ENCODE measurements at regions not wholly inside any gene's neighbourhood (a gene's known extent, or its start where the extent isn't known, plus 50 kb on each side); places are given as distances from the start of the nearest gene placed in this dataset.

GRCh38 chr12:124684971-124685688, 117.7 kb upstream of the NCOR2 start:
- POLR2A ChIA-PET = no interaction called here
- Mint-ChIP-seq H3K9me3 (peaks cover 4% of the 10 kb centered on the region; the same call in 1 of the 2 replicates), H3K27ac (no peak overlapping the region), H3K36me3 (no peaks in the 10 kb centered on the region), H3K4me3 (no peak overlapping the region), H3K27me3 (ENCODE audit: low read depth) (no peaks in the 10 kb centered on the region), H3K4me1 (peaks cover 52% of the 10 kb centered on the region)
- DNase-seq (ENCODE audit: low spot score) (no peak), ATAC-seq (no peak)
- CTCF ChIA-PET = interaction anchor here (1.0 to 1.7 kb wide), 3 partner anchors 10 to 51 kb away, joined by 3 to 5 read pairs (median 3); no protein-coding TSS in a partner anchor
- TF ChIP-seq ERG (CRISPR knock-in tag; IDR thresholded peaks at IDR 0.05) (no peak), GABPB1 (CRISPR knock-in tag; IDR thresholded peaks at IDR 0.05) (no peak), ATF6 (CRISPR knock-in tag; IDR thresholded peaks at IDR 0.05) (no peak), E2F1 (CRISPR knock-in tag; IDR thresholded peaks at IDR 0.05) (no peak), ZNF121 (CRISPR knock-in tag; IDR thresholded peaks at IDR 0.05) (no peak), NFYB (CRISPR knock-in tag; conservative IDR thresholded peaks at IDR 0.05; ENCODE audit: low read depth) (no peak), ATF1 (CRISPR knock-in tag; IDR thresholded peaks at IDR 0.05) (no peak), ARID4B (CRISPR knock-in tag; IDR thresholded peaks at IDR 0.05; ENCODE audit: borderline replicate concordance) (no peak), CDX4 (CRISPR knock-in tag; IDR thresholded peaks at IDR 0.05; ENCODE audit: borderline replicate concordance) (no peak), AR (CRISPR knock-in tag; IDR thresholded peaks at IDR 0.05) (no peak), ZNF416 (CRISPR knock-in tag; IDR thresholded peaks at IDR 0.05) (no peak), PREB (CRISPR knock-in tag; IDR thresholded peaks at IDR 0.05; ENCODE audit: borderline replicate concordance) (no peak), GRHL2 (CRISPR knock-in tag; IDR thresholded peaks at IDR 0.05; ENCODE audit: insufficient replicate concordance, severe bottlenecking) (no peak), OVOL2 (CRISPR knock-in tag; IDR thresholded peaks at IDR 0.05; ENCODE audit: borderline replicate concordance) (no peak), JUN (CRISPR knock-in tag; IDR thresholded peaks at IDR 0.05) (no peak)

All from WTC11 (cell line).